ENCODE measurements at regions not wholly inside any gene's neighbourhood (a gene's known extent, or its start where the extent isn't known, plus 50 kb on each side); places are given as distances from the start of the nearest gene placed in this dataset.

- TF ChIP-seq CTCF (IDR thresholded peaks at IDR 0.05), result no peak
Observed at GRCh38 chr6:44533421-44533820, 145.9 kb downstream of the CDC5L start.

- no peak for TF ChIP-seq CTCF (IDR thresholded peaks at IDR 0.05)
Observed at GRCh38 chr6:44534291-44534690, 146.8 kb downstream of the CDC5L start.

- no peak for TF ChIP-seq CTCF (IDR thresholded peaks at IDR 0.05)
Observed at GRCh38 chr6:44535446-44535845, 147.9 kb downstream of the CDC5L start.

GRCh38 chr6:44535967-44536366, 148.5 kb downstream of the CDC5L start:
- no peak for TF ChIP-seq CTCF (IDR thresholded peaks at IDR 0.05)

- TF ChIP-seq CTCF (IDR thresholded peaks at IDR 0.05), result no peak
Observed at GRCh38 chr6:44537306-44538049, 150.0 kb downstream of the CDC5L start.

- TF ChIP-seq CTCF (IDR thresholded peaks at IDR 0.05), result no peak
Observed at GRCh38 chr6:44538131-44538806, 150.8 kb downstream of the CDC5L start.

- no peak for TF ChIP-seq CTCF (IDR thresholded peaks at IDR 0.05)
Observed at GRCh38 chr6:44538807-44539201, 151.3 kb downstream of the CDC5L start.

Measured in LNCAP (cell line).